OCI-LY3 (cell line): ENCODE measurements at regions not wholly inside any gene's neighbourhood (a gene's known extent, or its start where the extent isn't known, plus 50 kb on each side); places are given as distances from the start of the nearest gene placed in this dataset.

Experiments
- EZH2phosphoT487 ChIP-seq: fragments of 200-600 bp; shearing (Covaris generic); IDR thresholded peaks from 2 replicates; pipeline ENCODE4 v1.6.1; 2018; ENCODE audit warnings: antibody characterized with exemption, mixed run types, low read depth
- TF ChIP-seq, protein P1 (sequence below): fragments of 200-600, 300-600 bp; sonication (generic); IDR thresholded peaks from 2 replicates; pipeline ENCODE4 v1.5.1; 2014; ENCODE audit warnings: antibody characterized with exemption, low read length, low read depth

DNA sequence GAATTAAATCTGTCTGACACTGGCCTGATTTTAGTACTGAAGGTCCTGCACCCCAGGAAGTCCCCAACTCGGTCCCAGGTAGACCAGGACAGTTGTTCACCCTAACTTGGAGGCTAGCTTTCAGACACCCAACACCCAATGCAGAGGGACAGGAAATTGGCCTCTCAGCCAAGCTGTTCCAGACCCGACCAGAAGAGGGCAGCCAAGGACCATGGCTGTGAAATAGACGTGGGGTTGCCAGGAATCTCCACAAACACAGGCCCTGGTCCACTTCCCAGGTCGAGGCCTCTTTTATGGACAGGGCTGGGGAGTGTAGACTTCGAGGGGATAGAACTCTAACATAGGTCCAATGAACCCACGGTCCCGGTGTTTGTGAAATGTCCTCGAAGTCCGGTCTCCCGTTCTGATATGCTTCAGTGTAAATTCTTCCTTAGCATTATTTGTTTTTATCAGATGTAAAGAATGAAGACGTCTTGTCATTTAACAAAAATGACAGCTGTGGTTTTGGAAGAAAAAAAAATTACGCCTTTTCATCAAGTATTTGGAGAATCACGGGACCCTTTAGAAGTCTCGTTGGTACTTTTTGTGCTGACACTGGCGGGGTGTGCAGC, 260.3 kb upstream of the ADAMTS16 start:
- TF ChIP-seq, protein P1, sequence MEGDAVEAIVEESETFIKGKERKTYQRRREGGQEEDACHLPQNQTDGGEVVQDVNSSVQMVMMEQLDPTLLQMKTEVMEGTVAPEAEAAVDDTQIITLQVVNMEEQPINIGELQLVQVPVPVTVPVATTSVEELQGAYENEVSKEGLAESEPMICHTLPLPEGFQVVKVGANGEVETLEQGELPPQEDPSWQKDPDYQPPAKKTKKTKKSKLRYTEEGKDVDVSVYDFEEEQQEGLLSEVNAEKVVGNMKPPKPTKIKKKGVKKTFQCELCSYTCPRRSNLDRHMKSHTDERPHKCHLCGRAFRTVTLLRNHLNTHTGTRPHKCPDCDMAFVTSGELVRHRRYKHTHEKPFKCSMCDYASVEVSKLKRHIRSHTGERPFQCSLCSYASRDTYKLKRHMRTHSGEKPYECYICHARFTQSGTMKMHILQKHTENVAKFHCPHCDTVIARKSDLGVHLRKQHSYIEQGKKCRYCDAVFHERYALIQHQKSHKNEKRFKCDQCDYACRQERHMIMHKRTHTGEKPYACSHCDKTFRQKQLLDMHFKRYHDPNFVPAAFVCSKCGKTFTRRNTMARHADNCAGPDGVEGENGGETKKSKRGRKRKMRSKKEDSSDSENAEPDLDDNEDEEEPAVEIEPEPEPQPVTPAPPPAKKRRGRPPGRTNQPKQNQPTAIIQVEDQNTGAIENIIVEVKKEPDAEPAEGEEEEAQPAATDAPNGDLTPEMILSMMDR: peak; percentile 79
- TF ChIP-seq EZH2phosphoT487: no peak
